ENCODE measurements at regions not wholly inside any gene's neighbourhood (a gene's known extent, or its start where the extent isn't known, plus 50 kb on each side); places are given as distances from the start of the nearest gene placed in this dataset.
A peak's percentile ranks its signal among the peaks of the same experiment; 100 is the strongest.

DNA sequence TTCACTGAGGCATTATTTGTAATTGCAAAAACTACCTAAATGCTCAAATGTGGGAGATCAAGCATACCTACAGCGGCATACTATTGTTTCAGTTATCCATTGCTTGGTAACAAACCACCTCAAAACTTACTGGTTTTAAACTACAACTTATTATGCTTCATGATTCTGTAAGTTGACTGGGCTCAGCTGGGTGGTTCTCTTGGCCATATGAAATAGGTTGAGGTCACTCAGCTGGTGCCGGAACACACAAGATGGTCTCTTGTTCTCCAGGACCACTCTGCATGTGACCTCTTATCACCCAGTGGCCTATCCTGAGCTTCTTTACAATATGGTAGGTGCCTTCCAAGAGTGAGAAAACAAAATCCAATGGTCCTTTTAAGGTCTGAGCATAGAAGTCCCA is 195.4 kb upstream of the FGGY start:
- TF ChIP-seq CEBPB (IDR thresholded peaks at IDR 0.05) (no peak), YY1 (IDR thresholded peaks at IDR 0.05; ENCODE audit: low read depth) (no peak), EP300 (IDR thresholded peaks at IDR 0.05; ENCODE audit: borderline replicate concordance) (no peak), EGR1 (IDR thresholded peaks at IDR 0.05) (no peak), TAF1 (IDR thresholded peaks at IDR 0.05; ENCODE audit: low read depth) (no peak)
- TF ChIP-seq, protein P1, sequence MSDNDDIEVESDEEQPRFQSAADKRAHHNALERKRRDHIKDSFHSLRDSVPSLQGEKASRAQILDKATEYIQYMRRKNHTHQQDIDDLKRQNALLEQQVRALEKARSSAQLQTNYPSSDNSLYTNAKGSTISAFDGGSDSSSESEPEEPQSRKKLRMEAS (IDR thresholded peaks at IDR 0.05), result no peak

DNA sequence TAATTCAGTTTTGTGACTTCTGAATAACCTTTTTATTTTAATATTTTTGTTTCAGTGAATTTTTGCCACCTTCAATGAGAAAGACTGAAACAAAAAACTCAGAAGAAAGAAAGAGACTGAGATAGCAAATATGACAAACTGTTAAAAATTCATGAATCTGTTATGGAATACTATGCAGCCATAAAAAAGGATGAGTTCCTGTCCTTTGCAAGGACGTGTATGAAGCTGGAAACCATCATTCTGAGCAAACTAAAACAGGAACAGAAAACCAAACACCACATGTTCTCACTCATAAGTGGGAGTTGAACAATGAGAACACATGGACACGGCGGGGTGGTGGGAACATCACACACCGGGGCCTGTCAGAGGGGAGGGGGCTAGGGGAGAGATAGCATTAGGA is 193.4 kb upstream of the FGGY start:
- no peak for TF ChIP-seq TEAD4 (IDR thresholded peaks at IDR 0.05)
- TF ChIP-seq EP300 (IDR thresholded peaks at IDR 0.05; ENCODE audit: borderline replicate concordance), result no peak
- no peak for TF ChIP-seq EGR1 (IDR thresholded peaks at IDR 0.05)
- TF ChIP-seq TCF12 (IDR thresholded peaks at IDR 0.05; ENCODE audit: low read depth), result no peak
- no peak for TF ChIP-seq FOXM1 (IDR thresholded peaks at IDR 0.05; ENCODE audit: borderline replicate concordance, low read depth)
- TF ChIP-seq RAD21 (IDR thresholded peaks at IDR 0.05; ENCODE audit: low read depth), result no peak
- no peak for TF ChIP-seq YY1 (IDR thresholded peaks at IDR 0.05; ENCODE audit: low read depth)
- TF ChIP-seq, protein P2, sequence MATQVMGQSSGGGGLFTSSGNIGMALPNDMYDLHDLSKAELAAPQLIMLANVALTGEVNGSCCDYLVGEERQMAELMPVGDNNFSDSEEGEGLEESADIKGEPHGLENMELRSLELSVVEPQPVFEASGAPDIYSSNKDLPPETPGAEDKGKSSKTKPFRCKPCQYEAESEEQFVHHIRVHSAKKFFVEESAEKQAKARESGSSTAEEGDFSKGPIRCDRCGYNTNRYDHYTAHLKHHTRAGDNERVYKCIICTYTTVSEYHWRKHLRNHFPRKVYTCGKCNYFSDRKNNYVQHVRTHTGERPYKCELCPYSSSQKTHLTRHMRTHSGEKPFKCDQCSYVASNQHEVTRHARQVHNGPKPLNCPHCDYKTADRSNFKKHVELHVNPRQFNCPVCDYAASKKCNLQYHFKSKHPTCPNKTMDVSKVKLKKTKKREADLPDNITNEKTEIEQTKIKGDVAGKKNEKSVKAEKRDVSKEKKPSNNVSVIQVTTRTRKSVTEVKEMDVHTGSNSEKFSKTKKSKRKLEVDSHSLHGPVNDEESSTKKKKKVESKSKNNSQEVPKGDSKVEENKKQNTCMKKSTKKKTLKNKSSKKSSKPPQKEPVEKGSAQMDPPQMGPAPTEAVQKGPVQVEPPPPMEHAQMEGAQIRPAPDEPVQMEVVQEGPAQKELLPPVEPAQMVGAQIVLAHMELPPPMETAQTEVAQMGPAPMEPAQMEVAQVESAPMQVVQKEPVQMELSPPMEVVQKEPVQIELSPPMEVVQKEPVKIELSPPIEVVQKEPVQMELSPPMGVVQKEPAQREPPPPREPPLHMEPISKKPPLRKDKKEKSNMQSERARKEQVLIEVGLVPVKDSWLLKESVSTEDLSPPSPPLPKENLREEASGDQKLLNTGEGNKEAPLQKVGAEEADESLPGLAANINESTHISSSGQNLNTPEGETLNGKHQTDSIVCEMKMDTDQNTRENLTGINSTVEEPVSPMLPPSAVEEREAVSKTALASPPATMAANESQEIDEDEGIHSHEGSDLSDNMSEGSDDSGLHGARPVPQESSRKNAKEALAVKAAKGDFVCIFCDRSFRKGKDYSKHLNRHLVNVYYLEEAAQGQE (IDR thresholded peaks at IDR 0.05; ENCODE audit: low read depth), result no peak
- no peak for TF ChIP-seq CEBPB (IDR thresholded peaks at IDR 0.05)
- TF ChIP-seq ZBTB7A (IDR thresholded peaks at IDR 0.05; ENCODE audit: low read depth), result no peak
- no peak for TF ChIP-seq NFIC (IDR thresholded peaks at IDR 0.05)
- TF ChIP-seq, protein P1 (IDR thresholded peaks at IDR 0.05), result no peak

DNA sequence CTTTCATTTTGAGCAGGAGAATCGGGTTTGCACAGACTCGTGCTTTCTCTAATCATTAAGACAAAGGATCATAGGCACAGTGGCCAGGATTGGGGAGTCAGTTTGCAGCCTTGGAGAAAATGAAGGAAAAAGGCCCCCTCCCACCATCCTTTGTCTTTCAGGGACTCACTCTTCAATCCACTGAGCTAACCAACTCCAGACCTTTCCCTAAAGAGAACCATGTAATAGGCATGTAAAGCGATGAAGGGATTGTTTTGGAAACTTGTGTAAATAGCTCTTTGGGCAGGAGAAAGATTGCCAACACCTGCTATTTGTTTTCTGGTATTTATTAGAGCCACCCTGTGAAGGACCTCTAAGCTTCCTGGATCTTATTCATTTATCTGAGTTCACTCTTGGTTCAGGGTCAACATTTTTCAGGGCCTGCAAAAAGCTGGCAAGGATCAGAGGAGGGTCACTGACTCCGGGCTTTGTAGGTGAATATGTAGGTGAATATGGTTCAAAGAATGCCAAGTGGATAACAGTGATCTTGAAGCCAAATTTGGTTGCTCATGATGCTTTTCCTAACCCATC is 192.6 kb upstream of the FGGY start:
- TF ChIP-seq EP300 (IDR thresholded peaks at IDR 0.05; ENCODE audit: borderline replicate concordance) (no peak), YY1 (IDR thresholded peaks at IDR 0.05; ENCODE audit: low read depth) (no peak)

DNA sequence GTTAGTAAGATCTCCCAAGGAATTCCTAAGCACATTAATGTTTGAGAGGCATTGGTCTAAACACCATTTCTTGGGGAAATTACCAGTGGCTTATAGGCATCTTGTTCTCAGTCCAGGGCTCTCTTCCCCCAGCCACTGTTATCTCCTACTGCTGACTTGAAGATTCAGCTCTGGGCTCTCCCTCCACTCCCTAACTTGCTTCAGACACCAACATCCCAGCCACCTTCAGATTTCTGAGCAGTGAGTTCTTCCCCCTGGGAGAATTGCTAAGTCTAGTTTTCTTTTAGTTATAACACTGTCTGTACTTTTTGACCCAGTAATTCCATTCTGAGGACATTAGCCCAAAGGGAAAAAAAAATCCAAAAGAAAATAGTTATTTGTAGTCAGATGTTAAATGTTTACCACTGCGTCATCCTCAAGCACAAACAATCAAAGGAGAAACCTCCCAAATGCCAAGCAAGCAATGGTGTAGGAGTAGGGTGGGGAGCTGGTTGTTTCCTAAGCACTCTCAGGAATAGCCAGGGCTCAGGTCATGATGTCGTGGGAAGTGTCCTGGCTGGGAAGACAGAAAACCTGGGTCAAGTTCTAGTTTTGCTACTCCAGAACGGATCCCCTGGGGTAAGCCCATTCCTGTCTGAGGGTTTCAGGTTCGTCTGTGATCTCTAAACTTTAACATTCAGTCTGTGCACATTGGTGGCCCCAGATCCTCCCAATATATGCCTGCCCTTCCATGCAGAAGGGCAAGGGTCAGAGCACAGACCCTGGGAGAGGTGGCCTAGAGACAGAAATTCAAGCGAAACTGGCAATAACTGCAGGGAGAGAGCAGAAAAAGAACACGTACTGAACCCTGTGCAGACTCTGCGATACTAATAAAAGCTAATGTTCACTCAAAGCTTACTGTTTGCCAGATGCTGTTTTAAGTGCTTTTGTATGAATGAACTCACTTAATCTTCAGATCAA is 191.1 kb upstream of the FGGY start:
- TF ChIP-seq, protein P1 (IDR thresholded peaks at IDR 0.05), result no peak
- TF ChIP-seq FOXM1 (IDR thresholded peaks at IDR 0.05; ENCODE audit: borderline replicate concordance, low read depth) (no peak), TAF1 (IDR thresholded peaks at IDR 0.05; ENCODE audit: low read depth) (no peak), CEBPB (IDR thresholded peaks at IDR 0.05) (no peak), EGR1 (IDR thresholded peaks at IDR 0.05) (no peak), ZBTB7A (IDR thresholded peaks at IDR 0.05; ENCODE audit: low read depth) (no peak), CREB1 (IDR thresholded peaks at IDR 0.05; ENCODE audit: low read depth) (no peak), RAD21 (IDR thresholded peaks at IDR 0.05; ENCODE audit: low read depth) (no peak), NFIC (IDR thresholded peaks at IDR 0.05) (no peak), TCF12 (IDR thresholded peaks at IDR 0.05; ENCODE audit: low read depth) (no peak), YY1 (IDR thresholded peaks at IDR 0.05; ENCODE audit: low read depth) (no peak), TEAD4 (IDR thresholded peaks at IDR 0.05) (no peak), EP300 (IDR thresholded peaks at IDR 0.05; ENCODE audit: borderline replicate concordance) (no peak)
- TF ChIP-seq, protein P2 (IDR thresholded peaks at IDR 0.05; ENCODE audit: low read depth), result no peak
- TF ChIP-seq, protein P3, sequence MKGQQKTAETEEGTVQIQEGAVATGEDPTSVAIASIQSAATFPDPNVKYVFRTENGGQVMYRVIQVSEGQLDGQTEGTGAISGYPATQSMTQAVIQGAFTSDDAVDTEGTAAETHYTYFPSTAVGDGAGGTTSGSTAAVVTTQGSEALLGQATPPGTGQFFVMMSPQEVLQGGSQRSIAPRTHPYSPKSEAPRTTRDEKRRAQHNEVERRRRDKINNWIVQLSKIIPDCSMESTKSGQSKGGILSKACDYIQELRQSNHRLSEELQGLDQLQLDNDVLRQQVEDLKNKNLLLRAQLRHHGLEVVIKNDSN (IDR thresholded peaks at IDR 0.05), result no peak

DNA sequence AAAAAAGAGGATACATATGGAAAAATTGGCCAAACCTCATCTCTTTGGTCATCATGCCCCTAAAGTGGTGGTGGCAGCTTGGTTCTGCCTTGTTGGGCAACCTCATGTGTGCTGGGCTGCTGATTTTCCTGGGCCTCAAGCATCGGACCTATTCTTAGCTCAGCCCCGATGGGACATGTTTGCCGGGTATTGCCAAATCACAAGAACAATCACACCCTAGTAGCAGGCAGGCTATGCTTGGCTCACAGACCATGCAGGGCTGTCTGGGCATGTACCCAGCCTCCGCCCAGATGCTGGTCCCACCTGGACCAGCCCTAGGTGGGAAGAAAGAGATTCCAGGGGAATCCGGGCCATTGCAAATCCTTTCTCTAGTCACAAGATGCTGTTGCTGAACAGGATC is 189.4 kb upstream of the FGGY start:
- TF ChIP-seq CEBPB (IDR thresholded peaks at IDR 0.05), result 0 out of 2 replicates have a peak, but pooled peaks have one; percentile 39
- TF ChIP-seq RAD21 (IDR thresholded peaks at IDR 0.05; ENCODE audit: low read depth), result no peak
- no peak for TF ChIP-seq TEAD4 (IDR thresholded peaks at IDR 0.05)

DNA sequence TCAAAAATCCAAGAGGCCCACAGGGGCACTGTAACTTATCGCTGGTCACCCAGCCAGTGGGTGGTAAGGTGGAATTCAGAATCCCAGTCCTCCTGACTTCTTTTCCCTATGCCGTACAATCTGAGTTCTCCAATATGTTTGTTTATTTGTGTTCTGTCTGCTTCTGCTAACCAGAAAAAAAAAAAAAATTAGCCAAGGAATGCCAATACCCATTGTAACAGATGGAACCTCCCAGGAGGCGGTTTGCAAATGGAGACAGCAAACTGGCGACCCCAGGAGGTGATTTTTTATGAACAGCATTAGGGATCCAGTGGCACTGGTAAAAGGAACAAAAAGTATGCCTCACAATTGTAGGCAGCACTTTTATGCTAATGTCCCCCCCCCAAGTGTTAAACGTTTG is 189.0 kb upstream of the FGGY start:
- TF ChIP-seq, protein P3 (IDR thresholded peaks at IDR 0.05), result no peak
- 0 out of 2 replicates have a peak, but pooled peaks have one; percentile 7 for TF ChIP-seq RAD21 (IDR thresholded peaks at IDR 0.05; ENCODE audit: low read depth)
- TF ChIP-seq, protein P1 (IDR thresholded peaks at IDR 0.05), result no peak
- TF ChIP-seq, protein P2 (IDR thresholded peaks at IDR 0.05; ENCODE audit: low read depth), result no peak

Measured in Ishikawa (cell line).